GM06990 (cell line): ENCODE measurements at regions not wholly inside any gene's neighbourhood (a gene's known extent, or its start where the extent isn't known, plus 50 kb on each side); places are given as distances from the start of the nearest gene placed in this dataset.

Experiments used
- DNase-seq: peaks from one replicate; pipeline ENCODE4 v3.0.0-alpha.2; 2011; ENCODE audit not compliant: insufficient read length; ENCODE audit errors: extremely low read depth
- H3K27me3 ChIP-seq: replicated peaks from 2 replicates; pipeline ENCODE4 v1.6.0; 2011; ENCODE audit warnings: low read length; ENCODE audit not compliant: control insufficient read depth, insufficient read depth
- H3K36me3 ChIP-seq: 2 replicates; pipeline ENCODE4 v1.5.1; 2011; ENCODE audit warnings: low read length; ENCODE audit not compliant: control insufficient read depth, insufficient read depth
- H3K4me3 ChIP-seq: replicated peaks from 2 replicates; pipeline ENCODE4 v1.5.1; 2011; ENCODE audit warnings: low read depth, mild to moderate bottlenecking, control low read depth, low read length
- TF ChIP-seq, protein P1 (sequence below): IDR thresholded peaks from 2 replicates; pipeline ENCODE4 v1.5.1; 2011; ENCODE audit warnings: low read length, control low read depth, mild to moderate bottlenecking, inconsistent platforms; ENCODE audit not compliant: insufficient read depth, poor library complexity, severe bottlenecking

DNA sequence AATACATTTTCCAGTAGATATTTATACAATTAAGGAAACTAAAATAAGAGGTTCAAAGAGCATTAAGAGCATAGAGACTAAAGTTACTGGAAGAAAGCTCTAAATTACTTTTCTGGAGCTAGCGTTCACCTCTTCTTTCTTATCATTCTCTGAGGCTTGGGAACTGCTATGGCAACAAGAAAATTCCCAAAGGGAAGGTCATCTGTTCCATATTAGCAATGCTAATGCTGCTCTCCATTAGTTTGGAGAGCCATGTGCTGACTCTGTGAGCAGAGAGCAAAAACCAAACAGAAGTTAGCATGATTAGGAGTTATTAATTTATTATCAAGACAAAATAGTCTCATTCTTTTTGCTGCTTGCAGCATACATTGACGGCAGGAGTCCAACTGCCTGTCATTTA, 143.1 kb upstream of the SLC16A7 start:
- no peak for DNase-seq
- Histone ChIP-seq H3K36me3 (no peaks in the 10 kb centered on the region), H3K27me3 (no peaks in the 10 kb centered on the region), H3K4me3 (no peak overlapping the region)
- TF ChIP-seq, protein P1, sequence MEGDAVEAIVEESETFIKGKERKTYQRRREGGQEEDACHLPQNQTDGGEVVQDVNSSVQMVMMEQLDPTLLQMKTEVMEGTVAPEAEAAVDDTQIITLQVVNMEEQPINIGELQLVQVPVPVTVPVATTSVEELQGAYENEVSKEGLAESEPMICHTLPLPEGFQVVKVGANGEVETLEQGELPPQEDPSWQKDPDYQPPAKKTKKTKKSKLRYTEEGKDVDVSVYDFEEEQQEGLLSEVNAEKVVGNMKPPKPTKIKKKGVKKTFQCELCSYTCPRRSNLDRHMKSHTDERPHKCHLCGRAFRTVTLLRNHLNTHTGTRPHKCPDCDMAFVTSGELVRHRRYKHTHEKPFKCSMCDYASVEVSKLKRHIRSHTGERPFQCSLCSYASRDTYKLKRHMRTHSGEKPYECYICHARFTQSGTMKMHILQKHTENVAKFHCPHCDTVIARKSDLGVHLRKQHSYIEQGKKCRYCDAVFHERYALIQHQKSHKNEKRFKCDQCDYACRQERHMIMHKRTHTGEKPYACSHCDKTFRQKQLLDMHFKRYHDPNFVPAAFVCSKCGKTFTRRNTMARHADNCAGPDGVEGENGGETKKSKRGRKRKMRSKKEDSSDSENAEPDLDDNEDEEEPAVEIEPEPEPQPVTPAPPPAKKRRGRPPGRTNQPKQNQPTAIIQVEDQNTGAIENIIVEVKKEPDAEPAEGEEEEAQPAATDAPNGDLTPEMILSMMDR: no peak

DNA sequence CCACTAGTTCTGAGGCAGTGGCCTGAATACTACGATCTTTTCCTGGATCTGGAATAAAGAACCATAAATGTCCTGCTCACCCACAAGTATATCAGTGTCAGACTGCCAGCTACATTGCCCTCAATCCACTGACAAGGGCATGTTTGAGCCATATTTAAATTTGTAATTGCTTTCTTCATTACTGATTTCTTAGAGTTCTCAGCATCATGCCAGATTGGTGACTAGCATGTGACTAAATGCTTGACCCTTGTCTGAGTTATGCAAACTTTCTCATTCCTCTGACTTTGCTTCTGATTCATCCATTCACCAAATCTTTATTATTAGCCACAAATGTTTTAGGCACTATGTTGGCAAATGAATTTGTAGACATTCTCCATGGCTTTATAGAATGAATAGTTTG, 143.6 kb upstream of the SLC16A7 start:
- Histone ChIP-seq H3K27me3 (no peaks in the 10 kb centered on the region), H3K36me3 (no peaks in the 10 kb centered on the region), H3K4me3 (no peak overlapping the region)
- TF ChIP-seq, protein P1: no peak
- DNase-seq: no peak

DNA sequence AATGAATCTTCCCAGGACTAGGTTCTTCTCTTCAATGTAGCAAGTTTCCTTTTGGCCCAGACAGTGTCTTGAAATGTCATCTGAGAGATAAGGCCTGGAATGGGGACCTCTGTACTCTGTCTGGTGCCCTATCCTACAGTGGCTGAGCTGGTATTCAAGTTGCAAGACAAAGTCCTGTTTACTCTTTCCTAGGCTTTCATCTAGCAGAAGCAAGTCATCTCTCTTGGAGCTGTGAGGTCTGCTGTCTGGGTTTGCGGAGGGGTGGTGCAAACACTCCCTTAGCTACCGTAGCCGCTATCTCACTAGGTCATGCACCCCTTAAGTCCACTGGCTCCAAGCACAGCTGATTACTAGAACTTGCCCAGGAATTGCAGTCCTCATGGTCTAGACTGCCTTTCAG, 149.7 kb upstream of the SLC16A7 start:
- TF ChIP-seq, protein P1: no peak
- DNase-seq: no peak
- Histone ChIP-seq H3K36me3 (no peaks in the 10 kb centered on the region), H3K27me3 (no peaks in the 10 kb centered on the region), H3K4me3 (no peak overlapping the region)

DNA sequence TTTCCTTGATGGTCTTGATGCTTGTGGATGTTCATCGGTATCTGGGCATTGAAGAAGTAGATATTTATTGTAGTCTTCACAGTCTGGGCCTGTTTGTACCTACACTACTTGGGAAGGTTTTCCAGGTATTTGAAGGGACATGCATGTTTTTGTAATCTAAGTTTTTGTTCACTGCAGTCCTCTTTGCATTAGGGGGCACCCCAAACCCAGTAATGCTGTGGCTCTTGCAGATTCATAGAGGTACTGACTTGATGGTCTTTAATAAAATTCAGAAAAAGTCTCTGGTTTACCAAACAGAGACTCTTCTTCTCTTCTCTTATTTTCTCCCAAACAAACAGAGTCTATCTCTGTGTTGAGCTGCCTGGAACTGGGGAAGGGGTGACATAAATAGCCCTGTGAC, 150.9 kb upstream of the SLC16A7 start:
- no peak for DNase-seq
- TF ChIP-seq, protein P1: peak; percentile 26
- Histone ChIP-seq H3K27me3 (no peaks in the 10 kb centered on the region), H3K36me3 (no peaks in the 10 kb centered on the region), H3K4me3 (no peak overlapping the region)

DNA sequence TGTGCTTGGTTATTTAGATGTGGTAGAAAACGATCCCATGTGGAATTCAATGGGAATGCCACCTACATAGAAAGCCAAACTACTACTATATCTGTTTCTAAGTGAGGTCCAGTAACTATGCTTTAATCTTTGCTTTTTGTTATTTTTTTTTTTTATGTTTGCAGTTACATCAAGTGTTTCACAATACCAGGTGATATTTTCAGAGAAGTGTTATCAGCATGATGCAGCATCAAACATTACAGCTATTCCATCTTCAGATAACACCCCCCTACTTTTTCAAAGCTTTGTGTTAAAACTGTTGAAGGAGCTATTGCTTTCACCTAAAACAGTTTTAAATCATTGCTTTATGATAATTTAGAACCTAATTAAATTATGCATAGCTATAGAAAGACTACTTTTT, 163.8 kb upstream of the SLC16A7 start:
- no peak for DNase-seq
- H3K27me3 ChIP-seq: no peaks in the 10 kb centered on the region
- TF ChIP-seq, protein P1: no peak
- no peak overlapping the region for H3K4me3 ChIP-seq
- H3K36me3 ChIP-seq: no peaks in the 10 kb centered on the region

DNA sequence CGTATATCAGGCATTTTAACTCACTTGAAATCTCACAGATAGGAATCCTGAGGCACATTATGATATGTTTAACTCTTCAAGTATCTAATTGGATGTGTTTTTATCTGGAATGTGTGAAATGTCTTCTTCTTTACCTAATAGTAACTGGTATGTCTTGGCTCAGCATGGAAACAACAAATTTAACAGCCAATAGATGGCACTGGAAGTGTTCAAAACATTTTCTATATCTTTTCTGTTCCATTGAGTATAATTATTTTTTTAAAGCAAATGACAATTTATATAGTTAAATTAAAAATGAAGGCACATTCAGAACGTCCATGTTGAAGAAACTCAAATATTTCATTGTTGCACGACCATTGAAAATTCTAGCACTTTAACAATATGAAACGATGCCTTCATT, 164.6 kb upstream of the SLC16A7 start:
- TF ChIP-seq, protein P1: peak; percentile 4
- H3K27me3 ChIP-seq: no peaks in the 10 kb centered on the region
- DNase-seq: no peak
- H3K36me3 ChIP-seq: no peaks in the 10 kb centered on the region
- H3K4me3 ChIP-seq: no peak overlapping the region
